ENCODE measurements at regions not wholly inside any gene's neighbourhood (a gene's known extent, or its start where the extent isn't known, plus 50 kb on each side); places are given as distances from the start of the nearest gene placed in this dataset.

DNA sequence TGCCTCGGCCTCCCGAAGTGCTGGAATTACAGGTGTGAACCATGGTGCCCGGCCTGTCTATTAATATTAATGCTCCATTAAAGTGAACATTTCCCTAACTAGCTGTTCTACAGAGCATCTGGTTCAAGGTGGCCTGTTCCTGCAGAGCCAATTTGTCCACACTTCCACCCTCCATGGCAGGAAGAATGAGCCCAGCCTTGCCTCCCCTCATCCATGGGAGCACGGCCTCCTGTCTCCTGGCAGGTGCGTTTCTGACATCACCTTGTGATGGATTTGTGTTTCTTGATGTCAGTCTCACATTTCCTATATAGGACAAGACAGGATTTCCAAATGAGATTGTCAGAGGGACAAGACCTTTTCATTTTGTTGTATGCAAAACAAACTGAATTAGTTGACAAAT, 105.7 kb upstream of the FRMD1 start:
- Mint-ChIP-seq H3K9me3 (peaks cover 0 to 15% (median 2%) of the 10 kb centered on the region in 7 donors), H3K4me3 (no peak overlapping the region), H3K36me3 (no peaks in the 10 kb centered on the region), H3K4me1 (no peaks in the 10 kb centered on the region), H3K27ac (no peak overlapping the region), H3K27me3 (ENCODE audit: low read depth in 3 of 3) (peaks cover 1 to 3% (median 2%) of the 10 kb centered on the region in 3 donors)
- TF ChIP-seq, protein P1, sequence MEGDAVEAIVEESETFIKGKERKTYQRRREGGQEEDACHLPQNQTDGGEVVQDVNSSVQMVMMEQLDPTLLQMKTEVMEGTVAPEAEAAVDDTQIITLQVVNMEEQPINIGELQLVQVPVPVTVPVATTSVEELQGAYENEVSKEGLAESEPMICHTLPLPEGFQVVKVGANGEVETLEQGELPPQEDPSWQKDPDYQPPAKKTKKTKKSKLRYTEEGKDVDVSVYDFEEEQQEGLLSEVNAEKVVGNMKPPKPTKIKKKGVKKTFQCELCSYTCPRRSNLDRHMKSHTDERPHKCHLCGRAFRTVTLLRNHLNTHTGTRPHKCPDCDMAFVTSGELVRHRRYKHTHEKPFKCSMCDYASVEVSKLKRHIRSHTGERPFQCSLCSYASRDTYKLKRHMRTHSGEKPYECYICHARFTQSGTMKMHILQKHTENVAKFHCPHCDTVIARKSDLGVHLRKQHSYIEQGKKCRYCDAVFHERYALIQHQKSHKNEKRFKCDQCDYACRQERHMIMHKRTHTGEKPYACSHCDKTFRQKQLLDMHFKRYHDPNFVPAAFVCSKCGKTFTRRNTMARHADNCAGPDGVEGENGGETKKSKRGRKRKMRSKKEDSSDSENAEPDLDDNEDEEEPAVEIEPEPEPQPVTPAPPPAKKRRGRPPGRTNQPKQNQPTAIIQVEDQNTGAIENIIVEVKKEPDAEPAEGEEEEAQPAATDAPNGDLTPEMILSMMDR (IDR thresholded peaks at IDR 0.05), result no peak
- H3K4me2 ChIP-seq (replicated peaks; ENCODE audit: extremely low read depth, low read length, poor library complexity, severe bottlenecking), result no peak overlapping the region
- no peaks in the 10 kb centered on the region for H3K36me3 ChIP-seq (replicated peaks in 1 of 2; ENCODE audit: control insufficient read depth in 1 of 2, insufficient read depth in 2 of 2, low read length in 2 of 2)
- no peak for DNase-seq
- H3K27ac ChIP-seq (ENCODE audit: low read depth in 1 of 2, low read length in 2 of 2), result no peak overlapping the region
- H3K79me2 ChIP-seq (ENCODE audit: insufficient read depth, low read length), result no peaks in the 10 kb centered on the region
- H2AFZ ChIP-seq (ENCODE audit: insufficient read depth, low read depth, low read length, poor library complexity, severe bottlenecking), result no peak overlapping the region
- no peak overlapping the region for H3K9ac ChIP-seq (ENCODE audit: insufficient read depth, low read length, poor library complexity, severe bottlenecking)
- H4K20me1 ChIP-seq (ENCODE audit: insufficient read depth, low read length), result no peaks in the 10 kb centered on the region
- H3K4me3 ChIP-seq (replicated peaks in 1 of 3; ENCODE audit: low read depth in 2 of 3, low read length in 3 of 3), result no peak overlapping the region
- peaks cover 0 to 3% of the 10 kb centered on the region in 2 donors for H3K9me3 ChIP-seq (replicated peaks in 1 of 2; ENCODE audit: control insufficient read depth in 1 of 2, insufficient read depth in 1 of 2, low read length in 2 of 2)
- no peaks in the 10 kb centered on the region for H3K4me1 ChIP-seq (ENCODE audit: control insufficient read depth in 1 of 2, insufficient read depth in 2 of 2, low read length in 2 of 2)
- 88% methylated on average over 3 of the region's 5 CpGs for WGBS (ENCODE audit: insufficient coverage)
- intact Hi-C loops (cut with micrococcal nuclease), result no loop called here
- no peaks in the 10 kb centered on the region for H3K27me3 ChIP-seq (ENCODE audit: control insufficient read depth in 2 of 2, insufficient read depth in 2 of 2, low read length in 2 of 2)

DNA sequence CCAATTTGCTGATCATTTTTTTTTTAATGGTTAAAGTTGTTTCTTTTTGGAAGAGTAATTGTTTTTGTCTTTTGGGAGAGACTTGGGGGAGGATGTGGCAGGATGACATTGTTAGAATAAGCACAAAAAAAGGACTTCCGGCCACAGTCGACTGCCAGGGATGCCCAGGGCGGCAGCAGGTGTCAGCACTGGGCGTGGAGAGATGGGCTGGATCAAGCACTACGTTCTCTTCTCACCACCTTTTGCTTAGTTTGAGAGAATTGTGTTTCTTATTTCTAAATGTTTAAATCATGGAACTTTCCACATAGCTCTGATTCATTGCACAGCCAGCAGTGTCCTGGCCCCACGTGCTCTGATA, 104.6 kb upstream of the FRMD1 start:
- no peak overlapping the region for H2AFZ ChIP-seq (ENCODE audit: insufficient read depth, low read depth, low read length, poor library complexity, severe bottlenecking)
- no peaks in the 10 kb centered on the region for H4K20me1 ChIP-seq (ENCODE audit: insufficient read depth, low read length)
- TF ChIP-seq, protein P1 (IDR thresholded peaks at IDR 0.05), result no peak
- H3K9me3 ChIP-seq (replicated peaks in 1 of 2; ENCODE audit: control insufficient read depth in 1 of 2, insufficient read depth in 1 of 2, low read length in 2 of 2), result peaks cover 0 to 3% of the 10 kb centered on the region in 2 donors
- Mint-ChIP-seq H3K27ac (no peak overlapping the region), H3K27me3 (ENCODE audit: low read depth in 3 of 3) (peaks cover 1 to 6% (median 3%) of the 10 kb centered on the region in 3 donors), H3K9me3 (peaks cover 0 to 11% (median 2%) of the 10 kb centered on the region in 7 donors), H3K4me3 (no peak overlapping the region), H3K36me3 (no peaks in the 10 kb centered on the region), H3K4me1 (no peaks in the 10 kb centered on the region)
- H3K79me2 ChIP-seq (ENCODE audit: insufficient read depth, low read length), result no peaks in the 10 kb centered on the region
- no peak overlapping the region for H3K9ac ChIP-seq (ENCODE audit: insufficient read depth, low read length, poor library complexity, severe bottlenecking)
- no peak overlapping the region for H3K27ac ChIP-seq (ENCODE audit: low read depth in 1 of 2, low read length in 2 of 2)
- intact Hi-C loops (cut with micrococcal nuclease), result no loop called here
- H3K4me3 ChIP-seq (replicated peaks in 1 of 3; ENCODE audit: low read depth in 2 of 3, low read length in 3 of 3), result no peak overlapping the region
- no peak overlapping the region for H3K4me2 ChIP-seq (replicated peaks; ENCODE audit: extremely low read depth, low read length, poor library complexity, severe bottlenecking)
- DNase-seq, result no peak
- no peaks in the 10 kb centered on the region for H3K27me3 ChIP-seq (ENCODE audit: control insufficient read depth in 2 of 2, insufficient read depth in 2 of 2, low read length in 2 of 2)
- 56% methylated on average over 4 of the region's 6 CpGs for WGBS (ENCODE audit: insufficient coverage)
- no peaks in the 10 kb centered on the region for H3K4me1 ChIP-seq (ENCODE audit: control insufficient read depth in 1 of 2, insufficient read depth in 2 of 2, low read length in 2 of 2)
- no peaks in the 10 kb centered on the region for H3K36me3 ChIP-seq (replicated peaks in 1 of 2; ENCODE audit: control insufficient read depth in 1 of 2, insufficient read depth in 2 of 2, low read length in 2 of 2)

All from CD14-positive monocyte (primary cell).